ENCODE measurements at regions not wholly inside any gene's neighbourhood (a gene's known extent, or its start where the extent isn't known, plus 50 kb on each side); places are given as distances from the start of the nearest gene placed in this dataset.

DNA sequence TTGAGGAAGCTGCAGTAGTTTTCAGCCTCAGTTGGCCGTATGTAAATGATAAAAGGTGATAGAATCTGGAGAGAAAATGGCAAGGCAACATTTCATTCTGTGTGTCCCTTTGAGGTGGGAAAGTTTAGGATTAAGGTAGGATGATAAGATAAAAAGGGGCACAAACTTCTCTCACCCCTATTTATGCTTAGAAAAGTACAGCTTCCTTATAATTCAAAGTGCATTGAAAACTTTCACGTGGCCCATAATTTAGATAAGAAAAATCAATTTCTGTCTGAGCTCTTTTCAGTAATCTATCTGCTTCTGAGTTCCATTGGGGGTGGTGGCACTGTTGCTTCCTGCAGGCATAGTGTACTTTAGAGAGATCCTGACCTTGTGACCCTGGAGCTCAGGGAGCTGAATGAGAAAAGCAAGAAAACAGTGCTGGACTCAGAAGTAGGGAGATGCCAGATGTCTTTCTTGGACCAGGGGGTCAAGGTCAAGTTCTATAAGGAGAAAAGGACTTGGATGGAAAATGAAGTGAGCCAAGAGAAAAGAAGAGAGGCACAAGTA, 187.3 kb downstream of the NDFIP2 start:
- Histone ChIP-seq H3T11ph (ENCODE audit: low read length) (no peak overlapping the region), H2AK5ac (ENCODE audit: insufficient read length, low read length) (no peak overlapping the region), H3K79me1 (ENCODE audit: insufficient read depth, low read depth, low read length, poor library complexity, severe bottlenecking) (no peaks in the 10 kb centered on the region), H2BK20ac (ENCODE audit: low read depth, low read length, poor library complexity, severe bottlenecking) (no peak overlapping the region), H3K27me3 (ENCODE audit: insufficient read depth, low read length) (no peaks in the 10 kb centered on the region), H3K9ac (ENCODE audit: extremely low read depth, insufficient read length, low read length) (no peak overlapping the region), H4K5ac (ENCODE audit: insufficient read length, low read depth, low read length) (no peak overlapping the region), H3K18ac (ENCODE audit: insufficient read length, low read depth, low read length) (no peak overlapping the region), H3K23ac (ENCODE audit: insufficient read length, low read depth, low read length) (no peak overlapping the region), H4K20me1 (ENCODE audit: control insufficient read depth, insufficient read depth, insufficient read length) (no peaks in the 10 kb centered on the region), H3K4ac (ENCODE audit: low read depth, low read length) (no peak overlapping the region), H3K27ac (ENCODE audit: insufficient read length, low read depth, low read length) (no peak overlapping the region), H2BK12ac (ENCODE audit: insufficient read length, low read depth, low read length) (no peak overlapping the region), H3K56ac (ENCODE audit: insufficient read length, low read depth, low read length) (no peak overlapping the region), H3K14ac (ENCODE audit: insufficient read depth, low read length) (no peak overlapping the region), H2AFZ (ENCODE audit: low read length) (no peak overlapping the region), H3K9me3 (ENCODE audit: control insufficient read depth, low read depth, low read length) (no peaks in the 10 kb centered on the region), H2BK120ac (ENCODE audit: low read depth, low read length, poor library complexity, severe bottlenecking) (no peak overlapping the region), H2BK5ac (ENCODE audit: insufficient read length, low read length) (no peak overlapping the region), H4K91ac (ENCODE audit: insufficient read length, low read depth, low read length) (no peak overlapping the region), H3K4me2 (ENCODE audit: insufficient read depth, insufficient read length, low read length) (no peak overlapping the region), H3K4me1 (ENCODE audit: insufficient read depth, low read length) (no peaks in the 10 kb centered on the region), H3K23me2 (ENCODE audit: insufficient read length, low read depth, low read length, poor library complexity, severe bottlenecking) (no peaks in the 10 kb centered on the region), H4K8ac (replicated peaks; ENCODE audit: insufficient read length, low read depth, low read length) (no peak overlapping the region), H2BK15ac (ENCODE audit: low read depth, low read length) (no peak overlapping the region), H3K79me2 (ENCODE audit: insufficient read depth, low read length) (no peaks in the 10 kb centered on the region)
- Mint-ChIP-seq H3K27me3 (ENCODE audit: low read depth) (no peaks in the 10 kb centered on the region), H3K9me3 (no peaks in the 10 kb centered on the region), H3K36me3 (ENCODE audit: insufficient read depth in 1 of 3, low read depth in 3 of 3) (no peaks in the 10 kb centered on the region), H3K4me3 (no peak overlapping the region), H3K4me1 (no peaks in the 10 kb centered on the region; a peak in 2 of 4 replicates), H3K27ac (0 out of 7 replicates have a peak overlapping the region, but pooled peaks of 1 of the 3 experiments have one; percentile 13)
- DNase-seq: no peak
- WGBS (ENCODE audit: extremely low coverage, insufficient read length, low lambda C conversion rate): no CpG with 5 or more reads among the region's 2 CpGs
- TF ChIP-seq, protein P1, sequence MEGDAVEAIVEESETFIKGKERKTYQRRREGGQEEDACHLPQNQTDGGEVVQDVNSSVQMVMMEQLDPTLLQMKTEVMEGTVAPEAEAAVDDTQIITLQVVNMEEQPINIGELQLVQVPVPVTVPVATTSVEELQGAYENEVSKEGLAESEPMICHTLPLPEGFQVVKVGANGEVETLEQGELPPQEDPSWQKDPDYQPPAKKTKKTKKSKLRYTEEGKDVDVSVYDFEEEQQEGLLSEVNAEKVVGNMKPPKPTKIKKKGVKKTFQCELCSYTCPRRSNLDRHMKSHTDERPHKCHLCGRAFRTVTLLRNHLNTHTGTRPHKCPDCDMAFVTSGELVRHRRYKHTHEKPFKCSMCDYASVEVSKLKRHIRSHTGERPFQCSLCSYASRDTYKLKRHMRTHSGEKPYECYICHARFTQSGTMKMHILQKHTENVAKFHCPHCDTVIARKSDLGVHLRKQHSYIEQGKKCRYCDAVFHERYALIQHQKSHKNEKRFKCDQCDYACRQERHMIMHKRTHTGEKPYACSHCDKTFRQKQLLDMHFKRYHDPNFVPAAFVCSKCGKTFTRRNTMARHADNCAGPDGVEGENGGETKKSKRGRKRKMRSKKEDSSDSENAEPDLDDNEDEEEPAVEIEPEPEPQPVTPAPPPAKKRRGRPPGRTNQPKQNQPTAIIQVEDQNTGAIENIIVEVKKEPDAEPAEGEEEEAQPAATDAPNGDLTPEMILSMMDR (conservative IDR thresholded peaks at IDR 0.05): no peak
